PC-3 (cell line): ENCODE measurements at regions not wholly inside any gene's neighbourhood (a gene's known extent, or its start where the extent isn't known, plus 50 kb on each side); places are given as distances from the start of the nearest gene placed in this dataset.

ENCODE experiments used
- ATAC-seq: fragments of 200-7000 bp; cut with Tn5 transposase; 2 replicates; pipeline ENCODE4 v1.9.1; 2020; ENCODE audit warnings: mild to moderate bottlenecking, moderate library complexity
- BruUV-seq: library from RNA; stranded (reverse); fragments of 400-500 nt; replicated peaks from 2 replicates; lab custom pipeline; 2021; lab: Mats Ljungman, UMichigan
- CTCF ChIA-PET: fragments of 300-600 bp; sonication (Branson Sonifier 250); formaldehyde crosslinking; loops from one replicate; lab custom pipeline; 2022; ENCODE audit warnings: antibody characterized with exemption; lab: Charles Lee
- POLR2A ChIA-PET: fragments of 300-600 bp; sonication (Branson Sonifier 250); formaldehyde crosslinking; loops from one replicate; lab custom pipeline; 2022; ENCODE audit warnings: antibody characterized with exemption; ENCODE audit not compliant: unreplicated experiment; lab: Charles Lee
- DNase-seq: peaks from one replicate; pipeline ENCODE4 v3.0.0-alpha.2; 2015
- H2AFZ ChIP-seq: fragments of 300-600 bp; sonication (generic); 2 replicates; pipeline ENCODE4 v1.6.0; 2016; ENCODE audit warnings: antibody characterized with exemption, low read length
- H3F3A ChIP-seq: fragments of 300-600 bp; sonication (generic); one replicate; pipeline ENCODE4 v1.6.0; 2017; ENCODE audit warnings: antibody characterized with exemption, low read length, control low read depth, mild to moderate bottlenecking; ENCODE audit not compliant: unreplicated experiment
- H3K27ac ChIP-seq: fragments of 300-600 bp; sonication (generic); 2 replicates; pipeline ENCODE4 v1.5.1; 2016; ENCODE audit warnings: mild to moderate bottlenecking, low read length
- H3K27me3 ChIP-seq: fragments of 300-600 bp; sonication (generic); 2 replicates; pipeline ENCODE4 v1.6.1; 2016; ENCODE audit warnings: low read length, mixed read lengths
- H3K36me3 ChIP-seq: fragments of 300-600 bp; sonication (generic); 2 replicates; pipeline ENCODE4 v1.6.1; 2016; ENCODE audit warnings: low read depth, mixed run types, low read length, mixed read lengths
- H3K4me1 ChIP-seq: fragments of 300-600 bp; sonication (generic); 2 replicates; pipeline ENCODE4 v1.5.1; 2016; ENCODE audit warnings: low read length; ENCODE audit not compliant: insufficient read depth
- H3K4me2 ChIP-seq: fragments of 300-600 bp; sonication (generic); 2 replicates; pipeline ENCODE4 v1.6.0; 2016; ENCODE audit warnings: low read length
- H3K4me3 ChIP-seq: fragments of 300-600 bp; sonication (generic); 2 replicates; pipeline ENCODE4 v1.5.1; 2016; ENCODE audit warnings: mild to moderate bottlenecking, low read length, mixed read lengths
- H3K79me2 ChIP-seq: fragments of 300-600 bp; sonication (generic); 2 replicates; pipeline ENCODE4 v1.6.1; 2017; ENCODE audit warnings: low read length, mixed read lengths
- H3K9ac ChIP-seq: fragments of 300-600 bp; sonication (generic); 2 replicates; pipeline ENCODE4 v1.6.0; 2016; ENCODE audit warnings: mild to moderate bottlenecking, low read length
- H3K9me2 ChIP-seq: fragments of 300-600 bp; sonication (generic); replicated peaks from 2 replicates; pipeline ENCODE4 v1.6.1; 2016; ENCODE audit warnings: mixed run types, low read length, mixed read lengths
- H3K9me3 ChIP-seq: fragments of 300-600 bp; sonication (generic); 2 replicates; pipeline ENCODE4 v1.6.1; 2016; ENCODE audit warnings: low read length, mixed read lengths
- H4K20me1 ChIP-seq: fragments of 300-600 bp; sonication (generic); 2 replicates; pipeline ENCODE4 v1.6.1; 2016; ENCODE audit warnings: low read length, mixed read lengths
- EZH2 ChIP-seq: fragments of 300-600 bp; sonication (generic); IDR thresholded peaks from one replicate; pipeline ENCODE4 v1.6.1; 2017; ENCODE audit warnings: antibody characterized with exemption, mild to moderate bottlenecking, low read length; ENCODE audit not compliant: unreplicated experiment
- EZH2phosphoT487 ChIP-seq: fragments of 300-600 bp; sonication (generic); IDR thresholded peaks from 2 replicates; pipeline ENCODE4 v1.6.1; 2018; ENCODE audit warnings: mild to moderate bottlenecking, antibody characterized with exemption, low read length, borderline replicate concordance
- intact Hi-C: fragments of 100-400 bp; cut with micrococcal nuclease; formaldehyde crosslinking; loops from 2 replicates; pipeline ENCODE4 v1.9.0; 2023
- TF ChIP-seq, protein P1 (sequence below): fragments of 300-600 bp; sonication (generic); conservative IDR thresholded peaks from 2 replicates; pipeline ENCODE4 v1.5.1; 2017; ENCODE audit warnings: antibody characterized with exemption, low read depth, mild to moderate bottlenecking, low read length

GRCh38 chr9:107397076-107398044, 92.2 kb downstream of the KLF4 start:
- H3K4me2 ChIP-seq = 0 out of 2 replicates have a peak overlapping the region, but pooled peaks have one; percentile 5
- TF ChIP-seq EZH2 = no peak
- TF ChIP-seq, protein P1, sequence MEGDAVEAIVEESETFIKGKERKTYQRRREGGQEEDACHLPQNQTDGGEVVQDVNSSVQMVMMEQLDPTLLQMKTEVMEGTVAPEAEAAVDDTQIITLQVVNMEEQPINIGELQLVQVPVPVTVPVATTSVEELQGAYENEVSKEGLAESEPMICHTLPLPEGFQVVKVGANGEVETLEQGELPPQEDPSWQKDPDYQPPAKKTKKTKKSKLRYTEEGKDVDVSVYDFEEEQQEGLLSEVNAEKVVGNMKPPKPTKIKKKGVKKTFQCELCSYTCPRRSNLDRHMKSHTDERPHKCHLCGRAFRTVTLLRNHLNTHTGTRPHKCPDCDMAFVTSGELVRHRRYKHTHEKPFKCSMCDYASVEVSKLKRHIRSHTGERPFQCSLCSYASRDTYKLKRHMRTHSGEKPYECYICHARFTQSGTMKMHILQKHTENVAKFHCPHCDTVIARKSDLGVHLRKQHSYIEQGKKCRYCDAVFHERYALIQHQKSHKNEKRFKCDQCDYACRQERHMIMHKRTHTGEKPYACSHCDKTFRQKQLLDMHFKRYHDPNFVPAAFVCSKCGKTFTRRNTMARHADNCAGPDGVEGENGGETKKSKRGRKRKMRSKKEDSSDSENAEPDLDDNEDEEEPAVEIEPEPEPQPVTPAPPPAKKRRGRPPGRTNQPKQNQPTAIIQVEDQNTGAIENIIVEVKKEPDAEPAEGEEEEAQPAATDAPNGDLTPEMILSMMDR = no peak
- no peak for TF ChIP-seq EZH2phosphoT487
- ChIA-PET POLR2A (no interaction called here), CTCF (interaction anchor here (0.6 kb wide), 1 partner anchor 114 kb away, joined by 4 read pairs; no protein-coding TSS in a partner anchor)
- DNase-seq (peak; percentile 64), ATAC-seq (peak; percentile 37)
- intact Hi-C loops = no loop called here
- no peaks in the 10 kb centered on the region for H3K36me3 ChIP-seq
- no peaks in the 10 kb centered on the region for H3K9me3 ChIP-seq
- no peak overlapping the region for H3K9ac ChIP-seq
- H4K20me1 ChIP-seq = no peaks in the 10 kb centered on the region
- H3F3A ChIP-seq = no peaks in the 10 kb centered on the region
- no peaks in the 10 kb centered on the region for H3K9me2 ChIP-seq
- H3K27me3 ChIP-seq = no peaks in the 10 kb centered on the region
- H3K4me3 ChIP-seq = no peak overlapping the region
- H3K27ac ChIP-seq = no peak overlapping the region
- BruUV-seq = no TSS peak
- no peaks in the 10 kb centered on the region for H3K79me2 ChIP-seq
- peaks cover 12% of the 10 kb centered on the region for H3K4me1 ChIP-seq
- no peak overlapping the region for H2AFZ ChIP-seq

GRCh38 chr9:107394264-107394663, 95.3 kb downstream of the KLF4 start:
- Histone ChIP-seq H3K4me3 (no peak overlapping the region), H3K4me1 (peaks cover 12% of the 10 kb centered on the region), H3K9me2 (no peaks in the 10 kb centered on the region), H3K9ac (no peak overlapping the region), H3K4me2 (no peak overlapping the region), H3K36me3 (no peaks in the 10 kb centered on the region), H2AFZ (no peak overlapping the region), H4K20me1 (no peaks in the 10 kb centered on the region), H3F3A (no peaks in the 10 kb centered on the region), H3K27ac (no peak overlapping the region), H3K9me3 (no peaks in the 10 kb centered on the region), H3K79me2 (no peaks in the 10 kb centered on the region), H3K27me3 (no peaks in the 10 kb centered on the region)
- no peak for ATAC-seq
- TF ChIP-seq EZH2phosphoT487 = no peak
- TF ChIP-seq, protein P1 = no peak
- no peak for TF ChIP-seq EZH2
- DNase-seq = no peak
- intact Hi-C loops = no loop called here
- CTCF ChIA-PET = no interaction called here
- POLR2A ChIA-PET = no interaction called here
- BruUV-seq = no TSS peak

DNA sequence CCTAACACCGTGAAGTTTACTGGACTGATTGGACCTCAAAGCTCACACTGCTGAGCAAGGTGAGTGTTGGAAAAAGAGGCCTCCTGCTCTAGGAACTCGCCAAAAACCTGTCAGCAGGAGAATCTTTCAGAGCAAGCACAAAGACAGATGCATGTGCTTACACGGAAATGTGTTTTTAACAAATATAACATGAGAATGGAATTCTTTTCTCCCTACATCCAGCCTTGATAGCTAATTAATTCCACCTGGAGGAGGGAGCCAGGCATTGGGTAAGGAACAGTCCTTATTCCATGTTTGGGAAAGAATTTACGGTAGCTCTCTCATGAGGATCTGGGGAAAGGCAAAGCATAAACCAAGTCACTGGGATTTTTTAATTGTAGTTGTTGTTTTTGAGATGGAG, 98.8 kb downstream of the KLF4 start:
- no peaks in the 10 kb centered on the region for H3K27me3 ChIP-seq
- H4K20me1 ChIP-seq = no peaks in the 10 kb centered on the region
- H3K4me1 ChIP-seq = no peaks in the 10 kb centered on the region
- H3K9me3 ChIP-seq = no peaks in the 10 kb centered on the region
- H3K4me2 ChIP-seq = no peak overlapping the region
- TF ChIP-seq, protein P1 = no peak
- TF ChIP-seq EZH2phosphoT487 (no peak), EZH2 (no peak)
- H3K79me2 ChIP-seq = no peaks in the 10 kb centered on the region
- no peak overlapping the region for H2AFZ ChIP-seq
- no peaks in the 10 kb centered on the region for H3K36me3 ChIP-seq
- ChIA-PET POLR2A (no interaction called here), CTCF (no interaction called here)
- no peak overlapping the region for H3K9ac ChIP-seq
- H3K4me3 ChIP-seq = no peak overlapping the region
- DNase-seq = no peak
- no peaks in the 10 kb centered on the region for H3F3A ChIP-seq
- BruUV-seq = no TSS peak
- intact Hi-C loops = no loop called here
- H3K27ac ChIP-seq = no peak overlapping the region
- no peak for ATAC-seq
- no peaks in the 10 kb centered on the region for H3K9me2 ChIP-seq
